ENCODE measurements at regions not wholly inside any gene's neighbourhood (a gene's known extent, or its start where the extent isn't known, plus 50 kb on each side); places are given as distances from the start of the nearest gene placed in this dataset.

GRCh38 chr14:58725871-58726270 lies 88.1 kb downstream of the DACT1 start:
- DNase-seq, result no peak
- ChIA-PET CTCF (interaction anchor here (0.6 kb wide), 2 partner anchors 317 to 463 kb away, joined by 3 to 4 read pairs; no protein-coding TSS in a partner anchor), POLR2A (no interaction called here)
- H3K9me3 ChIP-seq, result no peaks in the 10 kb centered on the region
- peaks cover 0 to 5% of the 10 kb centered on the region in 2 experiments; a peak in 1 of 4 replicates for H3K4me1 ChIP-seq (ENCODE audit: control insufficient read depth in 1 of 2, insufficient read depth in 2 of 2, low read depth in 1 of 2, low read length in 1 of 2)
- H3K9me2 ChIP-seq, result no peaks in the 10 kb centered on the region
- H3K36me3 ChIP-seq (replicated peaks in 1 of 2; ENCODE audit: control insufficient read depth in 1 of 2, insufficient read depth in 2 of 2, low read length in 1 of 2), result no peaks in the 10 kb centered on the region
- H3K4me3 ChIP-seq (ENCODE audit: low read depth in 2 of 2, low read length in 1 of 2), result no peak overlapping the region
- H4K20me1 ChIP-seq (ENCODE audit: insufficient read depth), result no peaks in the 10 kb centered on the region
- H3K4me2 ChIP-seq, result no peak overlapping the region
- 63% methylated on average over 2 of the region's 2 CpGs for WGBS (ENCODE audit: low lambda C conversion rate)
- TF ChIP-seq, protein P1, sequence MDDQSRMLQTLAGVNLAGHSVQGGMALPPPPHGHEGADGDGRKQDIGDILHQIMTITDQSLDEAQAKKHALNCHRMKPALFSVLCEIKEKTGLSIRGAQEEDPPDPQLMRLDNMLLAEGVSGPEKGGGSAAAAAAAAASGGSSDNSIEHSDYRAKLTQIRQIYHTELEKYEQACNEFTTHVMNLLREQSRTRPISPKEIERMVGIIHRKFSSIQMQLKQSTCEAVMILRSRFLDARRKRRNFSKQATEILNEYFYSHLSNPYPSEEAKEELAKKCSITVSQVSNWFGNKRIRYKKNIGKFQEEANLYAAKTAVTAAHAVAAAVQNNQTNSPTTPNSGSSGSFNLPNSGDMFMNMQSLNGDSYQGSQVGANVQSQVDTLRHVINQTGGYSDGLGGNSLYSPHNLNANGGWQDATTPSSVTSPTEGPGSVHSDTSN (IDR thresholded peaks at IDR 0.05), result no peak
- no peak for TF ChIP-seq CHD2 (IDR thresholded peaks at IDR 0.05; ENCODE audit: low read length, partially characterized antibody)
- no peak for TF ChIP-seq FOXJ3 (CRISPR knock-in tag; IDR thresholded peaks at IDR 0.05)
- no peak for TF ChIP-seq SIN3A (IDR thresholded peaks at IDR 0.05; ENCODE audit: borderline replicate concordance, low read depth, low read length)
- TF ChIP-seq RXRA (IDR thresholded peaks at IDR 0.05; ENCODE audit: borderline replicate concordance, low read depth), result no peak
- TF ChIP-seq TAF1 (IDR thresholded peaks at IDR 0.05; ENCODE audit: borderline replicate concordance, low read depth, low read length), result no peak
- TF ChIP-seq TCF12 (IDR thresholded peaks at IDR 0.05), result no peak
- no peak for TF ChIP-seq USF1 (IDR thresholded peaks at IDR 0.05; ENCODE audit: borderline replicate concordance, low read depth)
- TF ChIP-seq MEF2A (IDR thresholded peaks at IDR 0.05; ENCODE audit: borderline replicate concordance, low read depth), result no peak
- no peak overlapping the region for H2AFZ ChIP-seq (ENCODE audit: low read depth)
- no peaks in the 10 kb centered on the region for H3K27me3 ChIP-seq (ENCODE audit: insufficient read depth)
- H3K27ac ChIP-seq (ENCODE audit: low read depth in 2 of 2, low read length in 1 of 2), result no peak overlapping the region
- no peaks in the 10 kb centered on the region for H3K79me2 ChIP-seq (ENCODE audit: insufficient read depth)
- peaks cover 12% of the 10 kb centered on the region for H3F3A ChIP-seq (replicated peaks; ENCODE audit: insufficient read depth)
- no peak overlapping the region for H3K9ac ChIP-seq

- no peak for DNase-seq
- no peak for TF ChIP-seq ELF1 (IDR thresholded peaks at IDR 0.05)
- TF ChIP-seq RXRA (IDR thresholded peaks at IDR 0.05; ENCODE audit: borderline replicate concordance, low read depth), result no peak
- TF ChIP-seq MAX (IDR thresholded peaks at IDR 0.05; ENCODE audit: low read depth), result no peak
- TF ChIP-seq IRF3 (IDR thresholded peaks at IDR 0.05; ENCODE audit: low read depth, low read length), result no peak
- no peak for TF ChIP-seq YY1 (IDR thresholded peaks at IDR 0.05; ENCODE audit: low read depth)
- TF ChIP-seq, protein P2, sequence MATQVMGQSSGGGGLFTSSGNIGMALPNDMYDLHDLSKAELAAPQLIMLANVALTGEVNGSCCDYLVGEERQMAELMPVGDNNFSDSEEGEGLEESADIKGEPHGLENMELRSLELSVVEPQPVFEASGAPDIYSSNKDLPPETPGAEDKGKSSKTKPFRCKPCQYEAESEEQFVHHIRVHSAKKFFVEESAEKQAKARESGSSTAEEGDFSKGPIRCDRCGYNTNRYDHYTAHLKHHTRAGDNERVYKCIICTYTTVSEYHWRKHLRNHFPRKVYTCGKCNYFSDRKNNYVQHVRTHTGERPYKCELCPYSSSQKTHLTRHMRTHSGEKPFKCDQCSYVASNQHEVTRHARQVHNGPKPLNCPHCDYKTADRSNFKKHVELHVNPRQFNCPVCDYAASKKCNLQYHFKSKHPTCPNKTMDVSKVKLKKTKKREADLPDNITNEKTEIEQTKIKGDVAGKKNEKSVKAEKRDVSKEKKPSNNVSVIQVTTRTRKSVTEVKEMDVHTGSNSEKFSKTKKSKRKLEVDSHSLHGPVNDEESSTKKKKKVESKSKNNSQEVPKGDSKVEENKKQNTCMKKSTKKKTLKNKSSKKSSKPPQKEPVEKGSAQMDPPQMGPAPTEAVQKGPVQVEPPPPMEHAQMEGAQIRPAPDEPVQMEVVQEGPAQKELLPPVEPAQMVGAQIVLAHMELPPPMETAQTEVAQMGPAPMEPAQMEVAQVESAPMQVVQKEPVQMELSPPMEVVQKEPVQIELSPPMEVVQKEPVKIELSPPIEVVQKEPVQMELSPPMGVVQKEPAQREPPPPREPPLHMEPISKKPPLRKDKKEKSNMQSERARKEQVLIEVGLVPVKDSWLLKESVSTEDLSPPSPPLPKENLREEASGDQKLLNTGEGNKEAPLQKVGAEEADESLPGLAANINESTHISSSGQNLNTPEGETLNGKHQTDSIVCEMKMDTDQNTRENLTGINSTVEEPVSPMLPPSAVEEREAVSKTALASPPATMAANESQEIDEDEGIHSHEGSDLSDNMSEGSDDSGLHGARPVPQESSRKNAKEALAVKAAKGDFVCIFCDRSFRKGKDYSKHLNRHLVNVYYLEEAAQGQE (IDR thresholded peaks at IDR 0.05; ENCODE audit: low read depth, low read length), result no peak
- no peak for TF ChIP-seq ZBTB33 (IDR thresholded peaks at IDR 0.05; ENCODE audit: borderline replicate concordance, low read depth)
- no peak for TF ChIP-seq JUND (IDR thresholded peaks at IDR 0.05)
- TF ChIP-seq GABPA (IDR thresholded peaks at IDR 0.05; ENCODE audit: low read depth), result no peak
- no peak for TF ChIP-seq TEAD4 (IDR thresholded peaks at IDR 0.05; ENCODE audit: borderline replicate concordance, insufficient read depth)
Observed at GRCh38 chr14:58730792-58731464, 93.2 kb downstream of the DACT1 start.

More at GRCh38 chr14:58730792-58731464, 93.2 kb downstream of the DACT1 start:
- WGBS (ENCODE audit: low lambda C conversion rate), result 25% methylated on average over 5 of the region's 5 CpGs
- Histone ChIP-seq H3K4me3 (ENCODE audit: low read depth in 2 of 2, low read length in 1 of 2) (no peak overlapping the region), H3K27me3 (ENCODE audit: insufficient read depth) (no peaks in the 10 kb centered on the region), H3K4me1 (ENCODE audit: control insufficient read depth in 1 of 2, insufficient read depth in 2 of 2, low read depth in 1 of 2, low read length in 1 of 2) (peaks cover 0 to 13% of the 10 kb centered on the region in 2 experiments; a peak in 2 of 4 replicates), H3K79me2 (ENCODE audit: insufficient read depth) (no peaks in the 10 kb centered on the region), H3F3A (replicated peaks; ENCODE audit: insufficient read depth) (peaks cover 30% of the 10 kb centered on the region), H3K36me3 (replicated peaks in 1 of 2; ENCODE audit: control insufficient read depth in 1 of 2, insufficient read depth in 2 of 2, low read length in 1 of 2) (no peaks in the 10 kb centered on the region), H3K9me3 (no peaks in the 10 kb centered on the region), H3K4me2 (peak overlapping the region; percentile 66), H3K27ac (ENCODE audit: low read depth in 2 of 2, low read length in 1 of 2) (peak overlapping the region; percentile 79 to 99), H4K20me1 (ENCODE audit: insufficient read depth) (no peaks in the 10 kb centered on the region), H3K9ac (peak overlapping the region; percentile 51; the same call in 1 of the 2 replicates), H3K9me2 (no peaks in the 10 kb centered on the region), H2AFZ (ENCODE audit: low read depth) (no peak overlapping the region)
- CTCF ChIA-PET, result interaction anchor here (0.6 kb wide), 1 partner anchor 13 kb away, joined by 3 read pairs; no protein-coding TSS in a partner anchor
- POLR2A ChIA-PET, result no interaction called here
